Stimulated activated effector memory CD8-positive, alpha-beta T cell treated with anti-CD3 and anti-CD28 coated beads, Interleukin-12 subunit alpha, Interleukin-12 subunit beta, amount 100 ng/mL, for 72 hours (primary cell): ENCODE measurements at regions not wholly inside any gene's neighbourhood (a gene's known extent, or its start where the extent isn't known, plus 50 kb on each side); places are given as distances from the start of the nearest gene placed in this dataset.

Experiments used
- ATAC-seq: fragments of 150-1000 bp; cut with Tn5 transposase; 2 replicates; pipeline ENCODE4 v1.10.0; 2021
- DNase-seq, 2 donors: peaks; one replicate each; pipeline ENCODE4 v3.0.0; 2021 to 2022; ENCODE audit warnings: low spot score in 2 of 2
- H3K27ac Mint-ChIP-seq: one replicate; pipeline ENCODE4 v1.8.0; 2022; ENCODE audit warnings: mild to moderate bottlenecking, mixed read lengths
- H3K36me3 Mint-ChIP-seq: one replicate; pipeline ENCODE4 v1.8.0; 2022; ENCODE audit warnings: mild to moderate bottlenecking, mixed read lengths
- H3K4me1 Mint-ChIP-seq: one replicate; pipeline ENCODE4 v1.8.0; 2022; ENCODE audit warnings: mixed read lengths
- H3K4me3 Mint-ChIP-seq: one replicate; pipeline ENCODE4 v1.8.0; 2022; ENCODE audit warnings: mild to moderate bottlenecking, mixed read lengths
- H3K9me3 Mint-ChIP-seq: one replicate; pipeline ENCODE4 v1.8.0; 2022; ENCODE audit warnings: mixed read lengths

GRCh38 chr6:170189236-170189635 is 101.6 kb downstream of the DLL1 start:
- H3K9me3 Mint-ChIP-seq = peaks cover 7% of the 10 kb centered on the region
- H3K27ac Mint-ChIP-seq = no peak overlapping the region
- H3K36me3 Mint-ChIP-seq = no peaks in the 10 kb centered on the region
- DNase-seq (peak in 1 of 2 donors; percentile 35), ATAC-seq (no peak)
- H3K4me1 Mint-ChIP-seq = no peaks in the 10 kb centered on the region
- no peak overlapping the region for H3K4me3 Mint-ChIP-seq

GRCh38 chr6:170188571-170189001 is 102.3 kb downstream of the DLL1 start:
- Mint-ChIP-seq H3K27ac (no peak overlapping the region), H3K4me3 (no peak overlapping the region), H3K9me3 (peaks cover 2% of the 10 kb centered on the region), H3K4me1 (no peaks in the 10 kb centered on the region), H3K36me3 (no peaks in the 10 kb centered on the region)
- DNase-seq = peak in 1 of 2 donors; percentile 43
- no peak for ATAC-seq

DNA sequence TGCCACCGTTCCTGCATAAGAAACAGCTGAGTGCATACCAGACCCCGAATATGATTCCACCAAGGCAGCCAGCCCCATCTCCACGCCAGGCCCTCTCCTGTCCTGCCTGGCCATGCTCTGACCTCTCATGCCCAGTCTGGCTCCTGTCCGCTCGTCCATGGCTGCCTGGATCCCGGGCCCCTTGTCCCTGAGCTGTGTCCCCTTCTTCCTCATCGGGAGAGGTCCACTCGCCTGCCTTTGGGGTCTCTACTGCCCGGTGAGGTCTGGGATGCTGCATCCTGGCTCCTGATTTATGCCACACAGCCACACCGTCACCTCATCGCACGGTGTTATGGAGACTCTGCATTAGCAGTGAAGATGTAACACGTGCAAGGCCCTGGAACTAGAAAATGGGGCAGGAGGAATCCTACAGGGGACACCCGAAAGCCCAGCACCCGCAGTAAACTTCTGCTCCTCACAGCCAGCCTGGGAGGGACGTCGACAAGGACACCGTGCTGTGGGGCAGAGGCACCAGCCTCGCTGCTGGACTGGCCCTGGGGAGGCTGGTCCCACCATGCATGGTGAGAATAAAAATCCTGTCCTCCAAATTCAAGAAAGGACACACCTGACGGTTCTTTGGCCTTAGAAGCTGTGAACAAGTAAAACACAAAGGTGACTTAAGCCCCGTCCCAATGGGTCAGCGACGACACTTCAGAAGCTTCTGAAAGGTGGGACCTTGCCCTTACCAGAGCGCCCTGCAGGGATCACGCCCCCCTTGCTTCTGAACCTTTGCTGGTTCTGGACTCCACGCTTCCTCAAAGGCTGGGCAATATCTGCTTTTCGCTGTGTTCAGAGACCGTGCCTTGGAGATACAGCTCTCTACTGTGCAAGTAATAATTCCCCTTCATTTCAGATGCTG is 103.0 kb downstream of the DLL1 start:
- no peak overlapping the region for H3K4me3 Mint-ChIP-seq
- DNase-seq (peak in 1 of 2 donors; percentile 26), ATAC-seq (no peak)
- no peaks in the 10 kb centered on the region for H3K36me3 Mint-ChIP-seq
- H3K4me1 Mint-ChIP-seq = peaks cover under 1% of the 10 kb centered on the region
- no peak overlapping the region for H3K27ac Mint-ChIP-seq
- peaks cover 4% of the 10 kb centered on the region for H3K9me3 Mint-ChIP-seq

GRCh38 chr6:170186941-170187668 is 103.8 kb downstream of the DLL1 start:
- Mint-ChIP-seq H3K4me1 (peaks cover 8% of the 10 kb centered on the region), H3K27ac (no peak overlapping the region), H3K9me3 (peaks cover 7% of the 10 kb centered on the region), H3K36me3 (no peaks in the 10 kb centered on the region), H3K4me3 (no peak overlapping the region)
- DNase-seq (peak in 1 of 2 donors; percentile 34), ATAC-seq (no peak)

DNA sequence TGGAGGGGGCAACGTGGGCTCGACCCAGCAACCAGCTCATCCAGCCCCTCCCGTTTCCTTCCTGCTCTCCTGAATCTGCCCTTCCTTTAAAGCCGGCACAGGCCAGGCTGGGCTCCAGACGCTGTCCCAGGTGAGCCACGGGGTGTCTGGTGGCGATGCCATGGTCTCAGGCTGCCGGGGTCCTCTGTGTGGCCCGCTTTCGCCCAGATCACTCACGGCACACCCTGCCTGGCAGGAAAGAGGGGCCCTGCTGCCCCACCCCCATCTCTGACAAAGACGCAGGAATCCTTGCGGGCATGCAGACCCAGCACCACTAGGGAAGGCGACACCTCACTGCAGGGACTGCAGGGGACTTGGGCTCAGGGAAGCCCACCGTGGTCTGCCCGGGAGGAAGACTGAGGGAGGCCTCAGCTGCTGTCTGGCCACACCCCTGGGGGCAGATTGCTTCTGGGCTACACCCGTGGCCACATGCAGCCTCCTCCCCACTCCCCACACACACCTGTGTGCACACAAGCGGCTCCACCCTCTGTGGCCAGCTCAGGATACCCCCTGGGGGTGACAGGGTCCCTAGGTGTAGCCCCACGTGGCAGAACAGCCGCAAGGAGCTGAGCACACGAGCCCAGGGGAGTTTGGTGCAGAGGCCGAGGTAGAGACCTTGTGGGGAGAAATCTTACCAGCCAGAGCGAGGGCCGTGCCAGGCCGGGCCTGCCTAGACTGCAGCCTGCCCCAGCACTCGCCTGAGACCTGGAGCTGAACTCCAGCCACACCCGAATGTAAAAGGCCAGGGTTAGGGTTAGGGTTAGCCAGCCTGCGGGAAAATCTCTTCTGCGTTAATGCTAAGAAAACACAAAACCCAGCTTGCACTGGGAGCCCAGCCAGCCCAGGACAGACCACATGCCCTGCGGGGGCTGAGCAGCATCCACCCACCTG is 104.6 kb downstream of the DLL1 start:
- no peak for ATAC-seq
- no peaks in the 10 kb centered on the region for H3K36me3 Mint-ChIP-seq
- no peak overlapping the region for H3K4me3 Mint-ChIP-seq
- H3K27ac Mint-ChIP-seq = no peak overlapping the region
- peaks cover 9% of the 10 kb centered on the region for H3K9me3 Mint-ChIP-seq
- H3K4me1 Mint-ChIP-seq = peaks cover 14% of the 10 kb centered on the region
- DNase-seq = peak in 1 of 2 donors; percentile 30

GRCh38 chr6:170185175-170185978 is 105.5 kb downstream of the DLL1 start:
- DNase-seq (peak in 1 of 2 donors; percentile 18), ATAC-seq (no peak)
- Mint-ChIP-seq H3K4me1 (peaks cover 14% of the 10 kb centered on the region), H3K9me3 (peaks cover 9% of the 10 kb centered on the region), H3K27ac (no peak overlapping the region), H3K36me3 (no peaks in the 10 kb centered on the region), H3K4me3 (no peak overlapping the region)

- peak; percentile 62 for ATAC-seq
- no peak overlapping the region for H3K27ac Mint-ChIP-seq
Observed at GRCh38 chr6:170184316-170184715, 106.6 kb downstream of the DLL1 start.

DNA sequence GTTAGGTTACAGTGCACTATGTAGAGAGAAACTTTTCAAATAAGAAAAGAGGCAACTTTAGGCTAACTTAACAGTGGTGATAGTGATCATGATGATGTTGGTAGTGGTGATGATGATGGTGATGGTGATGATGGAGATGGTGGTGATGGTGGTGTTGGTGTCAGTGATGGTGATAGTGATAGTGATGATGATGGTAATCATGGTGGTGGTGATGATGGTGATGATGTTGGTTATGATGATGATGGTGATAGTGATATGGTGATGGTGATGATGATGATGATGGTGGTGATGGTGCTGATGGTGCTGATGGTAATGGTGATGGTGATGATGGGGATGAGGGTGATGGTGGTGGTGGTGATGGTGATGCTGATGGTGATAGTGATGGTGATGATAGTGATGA is 107.4 kb downstream of the DLL1 start:
- peaks cover 9% of the 10 kb centered on the region for H3K9me3 Mint-ChIP-seq
- H3K4me3 Mint-ChIP-seq = no peak overlapping the region
- no peaks in the 10 kb centered on the region for H3K36me3 Mint-ChIP-seq
- no peak overlapping the region for H3K27ac Mint-ChIP-seq
- peaks cover 14% of the 10 kb centered on the region for H3K4me1 Mint-ChIP-seq
- ATAC-seq = no peak
- DNase-seq = no peak

More at GRCh38 chr6:170184316-170184715, 106.6 kb downstream of the DLL1 start:
- peak in 1 of 2 donors; percentile 42 for DNase-seq
- no peaks in the 10 kb centered on the region for H3K36me3 Mint-ChIP-seq
- H3K4me3 Mint-ChIP-seq = no peak overlapping the region
- H3K9me3 Mint-ChIP-seq = peaks cover 9% of the 10 kb centered on the region
- H3K4me1 Mint-ChIP-seq = peaks cover 14% of the 10 kb centered on the region

GRCh38 chr6:170182781-170183120 is 108.1 kb downstream of the DLL1 start:
- ATAC-seq (no peak), DNase-seq (no peak)
- no peak overlapping the region for H3K27ac Mint-ChIP-seq
- peaks cover 14% of the 10 kb centered on the region for H3K4me1 Mint-ChIP-seq
- no peak overlapping the region for H3K4me3 Mint-ChIP-seq
- H3K36me3 Mint-ChIP-seq = peaks cover 7% of the 10 kb centered on the region
- H3K9me3 Mint-ChIP-seq = peaks cover 9% of the 10 kb centered on the region

GRCh38 chr6:170182093-170182780 is 108.6 kb downstream of the DLL1 start:
- peaks cover 9% of the 10 kb centered on the region for H3K9me3 Mint-ChIP-seq
- peaks cover 14% of the 10 kb centered on the region for H3K4me1 Mint-ChIP-seq
- ATAC-seq = no peak
- no peak overlapping the region for H3K4me3 Mint-ChIP-seq
- DNase-seq = peak in 1 of 2 donors; percentile 35
- H3K36me3 Mint-ChIP-seq = peaks cover 12% of the 10 kb centered on the region
- H3K27ac Mint-ChIP-seq = no peak overlapping the region

DNA sequence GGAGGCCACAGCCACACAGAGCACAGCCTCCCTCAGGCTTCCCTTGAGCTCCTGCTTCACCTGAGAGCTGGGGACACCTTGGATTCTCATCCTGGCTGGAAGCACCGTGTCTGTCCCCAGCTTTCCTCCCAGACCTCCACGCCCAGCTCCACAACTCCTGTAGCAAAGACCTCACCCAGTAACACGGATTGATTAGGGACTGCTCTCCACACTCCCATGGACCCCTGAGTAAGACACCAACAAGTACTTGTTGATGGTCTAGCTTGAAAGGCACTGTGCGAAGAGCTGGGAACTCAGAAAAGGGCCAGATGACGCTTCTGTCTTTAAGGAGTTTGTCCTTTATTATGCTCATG is 109.6 kb downstream of the DLL1 start:
- Mint-ChIP-seq H3K9me3 (peaks cover 9% of the 10 kb centered on the region), H3K36me3 (peaks cover 21% of the 10 kb centered on the region), H3K27ac (no peak overlapping the region), H3K4me3 (no peak overlapping the region), H3K4me1 (peaks cover 20% of the 10 kb centered on the region)
- ATAC-seq = no peak
- peak in 1 of 2 donors; percentile 41 for DNase-seq

DNA sequence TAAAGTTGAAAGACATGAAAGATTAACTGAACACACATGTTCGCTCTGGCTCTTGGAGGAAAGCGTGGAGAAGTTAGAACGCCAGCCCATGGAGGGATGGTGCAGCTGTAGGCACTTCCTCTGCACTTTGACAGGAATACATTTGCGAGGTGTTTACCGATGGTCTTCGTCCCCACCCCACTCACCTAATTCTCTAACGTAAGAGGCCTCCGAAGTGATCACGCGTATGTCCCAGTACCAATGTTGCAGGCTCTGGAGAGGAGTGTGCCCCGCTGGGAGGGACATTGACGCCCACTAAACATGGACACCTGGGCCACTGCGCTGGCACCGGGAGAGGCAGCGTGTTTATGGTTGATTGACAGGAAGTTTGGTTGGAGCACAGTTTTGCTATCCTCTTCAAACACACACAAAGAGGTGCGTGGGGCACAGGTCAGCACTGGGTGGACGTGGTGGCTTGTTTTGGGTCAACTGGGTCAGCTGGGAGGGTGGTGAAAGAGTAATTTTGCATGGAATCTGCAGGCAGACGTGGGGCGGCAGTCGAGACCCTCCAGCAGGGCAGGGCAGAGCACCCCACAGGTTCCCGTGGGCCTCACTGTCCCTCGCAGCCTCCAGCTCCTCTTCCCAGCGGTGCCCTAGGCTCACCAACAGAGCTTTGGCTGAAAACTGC is 110.1 kb downstream of the DLL1 start:
- H3K4me1 Mint-ChIP-seq = peaks cover 20% of the 10 kb centered on the region
- no peak overlapping the region for H3K4me3 Mint-ChIP-seq
- H3K36me3 Mint-ChIP-seq = peaks cover 21% of the 10 kb centered on the region
- DNase-seq (peak in 1 of 2 donors; percentile 12), ATAC-seq (no peak)
- no peak overlapping the region for H3K27ac Mint-ChIP-seq
- peaks cover 9% of the 10 kb centered on the region for H3K9me3 Mint-ChIP-seq

DNA sequence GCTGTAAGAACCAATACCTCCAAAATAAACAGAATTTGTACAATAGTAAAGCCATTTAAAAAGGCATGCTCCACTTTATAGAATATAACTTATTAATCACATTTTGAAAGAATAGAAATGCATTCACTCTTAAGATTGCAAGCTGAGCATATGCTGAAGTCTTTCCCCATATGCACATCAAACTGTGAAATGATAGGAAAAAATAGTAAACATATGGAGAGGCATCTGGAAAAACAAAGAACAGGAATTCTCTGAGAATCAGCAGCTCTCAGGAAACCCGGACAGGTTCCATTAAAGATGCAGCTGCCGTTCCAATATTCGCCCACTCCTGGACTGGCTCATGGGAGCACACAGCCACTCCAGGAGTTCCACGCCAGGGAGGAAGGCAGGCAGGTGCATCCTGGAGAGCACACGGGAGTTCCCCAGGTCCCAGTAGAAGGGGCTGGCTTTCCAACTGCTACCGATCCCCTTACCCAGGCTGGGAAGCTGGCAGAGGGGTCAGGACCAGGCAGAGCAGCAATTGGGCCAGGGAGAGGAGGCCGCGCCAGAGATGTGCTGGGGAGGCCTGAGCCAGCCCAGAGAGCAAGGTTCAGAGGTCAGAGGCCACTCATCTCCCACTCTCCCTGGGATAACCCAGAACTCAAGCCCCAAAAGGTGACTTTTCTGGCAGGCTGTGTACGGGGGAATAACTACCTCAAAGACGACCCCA is 111.1 kb downstream of the DLL1 start:
- DNase-seq (peak in 1 of 2 donors; percentile 17), ATAC-seq (no peak)
- Mint-ChIP-seq H3K9me3 (peaks cover 9% of the 10 kb centered on the region), H3K27ac (no peak overlapping the region), H3K4me1 (peaks cover 20% of the 10 kb centered on the region), H3K36me3 (peaks cover 21% of the 10 kb centered on the region), H3K4me3 (no peak overlapping the region)
